GM21717 (cell line): ENCODE measurements at regions not wholly inside any gene's neighbourhood (a gene's known extent, or its start where the extent isn't known, plus 50 kb on each side); places are given as distances from the start of the nearest gene placed in this dataset.
"Not testable (repeated sequence)": the region's sequence is repeated elsewhere in the genome, so short reads cannot be mapped to it uniquely, and the experiment has no call there.

Experiments
- ATAC-seq: cut with Tn5 transposase; IDR thresholded peaks from one replicate; pipeline ENCODE4 v1.9.1; 2021; ENCODE audit warnings: mild to moderate bottlenecking, moderate library complexity; ENCODE audit not compliant: unreplicated experiment

- no peak for ATAC-seq
Measured at GRCh38 chr3:25171897-25172296, 256.2 kb upstream of the RARB start.

GRCh38 chr3:25173606-25174005, 254.5 kb upstream of the RARB start:
- no peak for ATAC-seq

- ATAC-seq, result no peak
Measured at GRCh38 chr3:25174251-25174650, 253.8 kb upstream of the RARB start.

- ATAC-seq, result no peak
Measured at GRCh38 chr3:25177041-25177440, 251.0 kb upstream of the RARB start.

- ATAC-seq, result no peak
Measured at GRCh38 chr3:25178672-25179071, 249.4 kb upstream of the RARB start.

- no peak for ATAC-seq
Measured at GRCh38 chr3:25181096-25181495, 247.0 kb upstream of the RARB start.

GRCh38 chr3:25182794-25183193, 245.3 kb upstream of the RARB start:
- ATAC-seq, result no peak

GRCh38 chr3:25184641-25185250, 243.3 kb upstream of the RARB start:
- no peak for ATAC-seq

GRCh38 chr3:25191673-25192072, 236.4 kb upstream of the RARB start:
- ATAC-seq, result no peak

- ATAC-seq, result not testable (repeated sequence)
Measured at GRCh38 chr3:25199567-25199966, 228.5 kb upstream of the RARB start.

- ATAC-seq, result no peak
Measured at GRCh38 chr3:25212736-25213135, 215.3 kb upstream of the RARB start.

GRCh38 chr3:25214034-25214433, 214.0 kb upstream of the RARB start:
- no peak for ATAC-seq

- no peak for ATAC-seq
Measured at GRCh38 chr3:25218362-25218761, 209.7 kb upstream of the RARB start.

- no peak for ATAC-seq
Measured at GRCh38 chr3:25226747-25227146, 201.3 kb upstream of the RARB start.

- no peak for ATAC-seq
Measured at GRCh38 chr3:25229586-25229985, 198.5 kb upstream of the RARB start.

- no peak for ATAC-seq
Measured at GRCh38 chr3:25235031-25235430, 193.0 kb upstream of the RARB start.

- ATAC-seq, result no peak
Measured at GRCh38 chr3:25235466-25235865, 192.6 kb upstream of the RARB start.

- no peak for ATAC-seq
Measured at GRCh38 chr3:25237602-25238001, 190.5 kb upstream of the RARB start.

GRCh38 chr3:25239042-25239441, 189.0 kb upstream of the RARB start:
- no peak for ATAC-seq

GRCh38 chr3:25246913-25247312, 181.2 kb upstream of the RARB start:
- no peak for ATAC-seq

- no peak for ATAC-seq
Measured at GRCh38 chr3:25252291-25252690, 175.8 kb upstream of the RARB start.

GRCh38 chr3:25257026-25257425, 171.0 kb upstream of the RARB start:
- ATAC-seq, result no peak

- no peak for ATAC-seq
Measured at GRCh38 chr3:25259871-25260270, 168.2 kb upstream of the RARB start.
